Hepatocyte (in vitro differentiated cells): ENCODE measurements at regions not wholly inside any gene's neighbourhood (a gene's known extent, or its start where the extent isn't known, plus 50 kb on each side); places are given as distances from the start of the nearest gene placed in this dataset.

Experiments used
- CTCF ChIP-seq: fragments of 200-600 bp; sonication (generic); IDR thresholded peaks from 2 replicates; pipeline ENCODE4 v1.5.1; 2016; ENCODE audit warnings: antibody characterized with exemption, mild to moderate bottlenecking; ENCODE audit not compliant: poor library complexity
- EZH2 ChIP-seq: fragments of 200-600 bp; sonication (generic); IDR thresholded peaks from 2 replicates; pipeline ENCODE4 v1.6.1; 2016; ENCODE audit warnings: antibody characterized with exemption, mild to moderate bottlenecking, borderline replicate concordance

- no peak for TF ChIP-seq CTCF
- TF ChIP-seq EZH2 = no peak
Measured at GRCh38 chr12:86774841-86775388, 518.7 kb upstream of the MGAT4C start.
